ENCODE measurements at regions not wholly inside any gene's neighbourhood (a gene's known extent, or its start where the extent isn't known, plus 50 kb on each side); places are given as distances from the start of the nearest gene placed in this dataset.

GRCh38 chr16:19939553-19939952 lies 54.9 kb upstream of the GPRC5B start:
- TF ChIP-seq CTCF (IDR thresholded peaks at IDR 0.05), result no peak
- DNase-seq (ENCODE audit: low spot score), result no peak
- Histone ChIP-seq H3K27ac (no peak overlapping the region), H3K4me3 (no peak overlapping the region)

- no peak for DNase-seq (ENCODE audit: low spot score)
- TF ChIP-seq CTCF (IDR thresholded peaks at IDR 0.05), result no peak
- Histone ChIP-seq H3K4me3 (no peak overlapping the region), H3K27ac (no peak overlapping the region)
Observed at GRCh38 chr16:19938536-19938935, 53.9 kb upstream of the GPRC5B start.

- no peak for TF ChIP-seq CTCF (IDR thresholded peaks at IDR 0.05)
- Histone ChIP-seq H3K4me3 (no peak overlapping the region), H3K27ac (no peak overlapping the region)
- DNase-seq (ENCODE audit: low spot score), result no peak
Observed at GRCh38 chr16:19936441-19936840, 51.8 kb upstream of the GPRC5B start.

GRCh38 chr16:19935694-19936093 lies 51.0 kb upstream of the GPRC5B start:
- Histone ChIP-seq H3K27ac (no peak overlapping the region), H3K4me3 (no peak overlapping the region)
- DNase-seq (ENCODE audit: low spot score), result no peak
- TF ChIP-seq CTCF (IDR thresholded peaks at IDR 0.05), result no peak

Data from coronary artery (tissue), 2 donors.